ENCODE measurements at regions not wholly inside any gene's neighbourhood (a gene's known extent, or its start where the extent isn't known, plus 50 kb on each side); places are given as distances from the start of the nearest gene placed in this dataset.

- DNase-seq (ENCODE audit: low spot score): no peak
Observed at GRCh38 chr7:124423863-124424262, 341.7 kb downstream of the GPR37 start.

GRCh38 chr7:124422081-124422480, 343.5 kb downstream of the GPR37 start:
- DNase-seq (ENCODE audit: low spot score): no peak

DNA sequence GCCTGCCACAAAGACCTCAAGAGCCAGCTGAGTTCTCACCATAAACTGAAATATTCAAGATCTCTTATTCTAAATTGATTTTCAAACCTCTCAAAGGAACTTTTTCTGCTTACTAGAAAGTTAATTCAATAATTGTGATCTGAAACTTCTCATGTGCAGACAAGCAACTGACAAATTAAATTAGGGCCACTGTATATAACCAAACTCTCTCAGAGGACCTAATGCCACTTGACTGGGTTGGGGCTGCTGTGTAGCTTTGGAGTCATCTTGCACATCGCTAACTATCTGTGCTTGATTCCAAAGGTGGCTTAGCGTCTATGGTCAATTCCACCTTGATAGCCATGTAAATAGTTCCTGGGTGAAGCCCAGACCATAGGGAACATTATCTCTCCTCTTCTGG, 345.2 kb downstream of the GPR37 start:
- no peak for DNase-seq (ENCODE audit: low spot score)

- no peak for DNase-seq (ENCODE audit: low spot score)
Observed at GRCh38 chr7:124413029-124413428, 352.6 kb downstream of the GPR37 start.

GRCh38 chr7:124412531-124412930, 353.1 kb downstream of the GPR37 start:
- DNase-seq (ENCODE audit: low spot score): no peak

DNA sequence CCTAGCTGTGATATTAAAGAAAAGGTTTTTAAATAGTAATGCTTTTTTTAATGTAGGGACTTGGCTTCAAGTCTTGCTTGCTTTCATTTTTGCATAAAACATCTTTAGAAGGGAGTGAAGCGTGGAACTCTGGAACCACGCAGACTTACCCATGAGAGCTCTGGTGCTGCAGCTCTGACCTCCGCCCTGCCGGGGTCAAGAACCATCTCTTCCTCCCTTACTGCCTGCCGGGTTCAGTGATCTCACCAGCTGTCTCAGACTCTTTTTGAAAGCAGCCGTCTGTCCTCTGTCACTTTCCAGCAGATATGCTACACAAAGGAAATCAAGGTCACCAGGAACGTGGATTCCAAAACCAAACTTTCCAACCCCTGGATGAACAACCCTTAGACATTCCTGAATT, 353.8 kb downstream of the GPR37 start:
- no peak for DNase-seq (ENCODE audit: low spot score)

DNA sequence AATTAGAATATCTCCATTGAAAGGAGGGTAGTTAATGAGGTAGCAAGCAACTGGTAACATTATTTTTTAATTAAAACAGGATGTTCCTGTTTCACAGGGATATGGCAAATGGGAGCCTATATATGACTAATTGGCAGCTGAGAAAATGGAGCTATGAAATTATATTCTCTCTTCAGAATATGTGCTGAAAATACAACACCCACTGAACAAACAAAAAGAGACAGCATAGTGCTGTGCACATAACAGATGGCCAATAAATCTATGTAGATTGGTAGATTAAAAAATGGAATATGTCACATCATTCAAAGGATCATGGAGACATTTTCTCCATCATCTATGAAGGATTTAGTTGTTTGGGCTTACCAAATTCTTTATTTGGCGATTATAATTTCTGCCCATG, 362.0 kb downstream of the GPR37 start:
- DNase-seq (ENCODE audit: low spot score): no peak

DNA sequence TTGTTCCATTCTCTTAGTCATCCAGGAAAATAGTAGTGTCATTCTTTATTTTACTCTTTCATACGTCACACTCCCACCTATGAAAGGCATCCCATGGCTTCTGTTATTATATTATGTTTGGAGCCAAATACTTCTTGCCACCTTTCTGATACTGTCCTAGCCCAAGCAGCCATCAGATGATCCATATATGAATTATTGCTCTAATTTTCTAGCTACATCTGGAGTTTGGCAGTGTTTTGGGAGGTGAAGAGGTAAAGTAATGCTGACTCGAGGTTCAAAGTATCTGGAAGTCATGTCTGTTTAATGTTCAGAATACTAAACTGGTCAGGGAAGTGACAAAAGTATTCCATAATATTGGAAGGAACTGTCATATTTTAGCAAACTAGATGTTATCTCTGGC, 362.5 kb downstream of the GPR37 start:
- no peak for DNase-seq (ENCODE audit: low spot score)

DNA sequence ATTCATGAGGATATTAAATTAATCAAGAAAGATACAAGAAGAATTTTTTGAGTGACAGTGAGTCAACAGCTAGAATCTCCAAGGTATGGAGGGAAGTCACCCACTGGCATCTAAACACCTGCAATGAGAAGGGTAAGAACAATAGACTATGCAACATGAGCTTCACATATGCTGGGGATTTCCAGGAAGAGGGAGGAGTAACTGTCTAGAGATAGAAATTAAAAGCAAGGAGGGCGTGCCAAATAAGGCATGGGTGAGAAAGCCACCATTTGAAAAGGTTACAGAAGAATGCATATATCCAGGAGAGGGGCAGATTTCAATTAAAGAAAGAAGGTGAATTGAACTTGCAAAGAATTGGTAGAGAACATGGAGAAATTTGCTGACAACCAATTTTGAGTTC, 365.7 kb downstream of the GPR37 start:
- DNase-seq (ENCODE audit: low spot score): no peak

- DNase-seq (ENCODE audit: low spot score): no peak
Observed at GRCh38 chr7:124398937-124399552, 366.2 kb upstream of the TMEM229A start.

DNA sequence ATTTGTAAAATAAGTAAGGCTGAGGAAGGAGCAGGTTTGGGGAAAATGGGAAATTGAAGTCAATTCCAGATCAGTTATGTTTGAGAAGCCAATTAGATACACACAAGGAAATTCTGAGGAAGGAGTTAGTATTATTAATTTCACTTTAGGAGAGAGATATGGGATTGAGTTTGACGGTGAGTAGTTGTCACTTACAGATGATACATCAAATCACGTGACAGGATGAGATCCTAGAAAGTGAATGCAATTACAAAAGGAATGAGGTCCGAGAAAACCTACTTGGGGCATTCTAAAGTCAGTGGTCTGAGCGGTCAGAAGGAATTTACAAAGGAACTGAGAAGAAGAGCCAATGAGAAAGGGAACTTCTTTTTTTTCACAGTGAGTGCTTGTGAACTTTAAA, 364.3 kb upstream of the TMEM229A start:
- no peak for DNase-seq (ENCODE audit: low spot score)

DNA sequence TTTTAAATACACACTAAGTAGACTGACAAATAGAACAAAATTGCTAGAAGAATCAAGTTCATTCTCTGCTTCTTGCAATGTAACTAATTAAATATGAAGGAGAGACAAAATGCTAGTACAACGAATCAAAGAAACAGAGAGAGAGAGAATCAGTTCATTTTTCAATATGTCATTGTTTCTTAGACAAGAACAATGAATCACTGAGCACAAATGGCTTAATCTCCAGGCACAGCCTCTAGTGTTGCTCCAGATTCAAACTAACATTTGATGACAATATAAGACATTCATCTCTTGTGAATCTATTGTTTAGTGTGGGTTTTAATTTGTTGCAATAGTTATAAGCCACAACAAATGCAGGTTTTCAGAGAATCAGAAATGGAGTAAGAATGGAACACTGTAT, 357.4 kb upstream of the TMEM229A start:
- DNase-seq (ENCODE audit: low spot score): no peak

DNA sequence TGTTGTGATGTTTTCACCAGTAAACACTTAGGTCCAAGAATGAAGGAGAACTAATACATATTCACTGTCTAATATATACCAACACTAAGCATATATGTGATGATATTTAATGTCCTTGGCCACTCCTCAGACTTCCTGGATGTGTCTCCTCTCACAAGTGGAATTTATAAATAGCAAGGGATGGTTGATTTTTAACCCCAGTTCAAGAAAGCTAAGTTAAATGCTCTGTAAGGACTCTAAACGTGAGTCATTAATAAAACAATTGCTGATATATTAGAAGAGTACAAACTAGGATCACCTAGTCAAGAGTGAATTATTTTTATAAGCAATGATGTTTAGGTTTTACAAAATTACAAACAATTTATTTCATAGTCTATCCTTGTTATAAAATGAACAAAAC, 355.9 kb upstream of the TMEM229A start:
- no peak for DNase-seq (ENCODE audit: low spot score)

DNA sequence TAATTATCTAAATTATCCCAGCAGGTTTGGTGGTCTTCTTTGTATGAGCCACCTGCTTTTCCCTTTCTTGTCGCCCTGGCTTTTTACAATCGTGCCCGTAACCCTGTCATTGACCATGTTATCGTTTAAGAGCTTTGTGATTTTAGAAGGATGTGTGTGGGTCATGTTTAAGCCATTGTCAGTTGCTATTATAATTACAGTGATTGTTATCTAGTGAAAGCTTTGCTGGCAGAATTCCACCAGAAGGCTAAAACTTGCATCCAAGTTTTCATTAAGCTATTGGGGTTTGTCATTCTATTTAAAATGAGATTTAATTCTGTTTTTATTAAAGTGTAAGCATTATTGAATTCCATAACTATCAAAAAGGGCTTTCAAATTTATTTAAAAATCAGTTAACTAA, 354.2 kb upstream of the TMEM229A start:
- DNase-seq (ENCODE audit: low spot score): no peak

GRCh38 chr7:124379296-124379695, 346.4 kb upstream of the TMEM229A start:
- DNase-seq (ENCODE audit: low spot score): no peak

DNA sequence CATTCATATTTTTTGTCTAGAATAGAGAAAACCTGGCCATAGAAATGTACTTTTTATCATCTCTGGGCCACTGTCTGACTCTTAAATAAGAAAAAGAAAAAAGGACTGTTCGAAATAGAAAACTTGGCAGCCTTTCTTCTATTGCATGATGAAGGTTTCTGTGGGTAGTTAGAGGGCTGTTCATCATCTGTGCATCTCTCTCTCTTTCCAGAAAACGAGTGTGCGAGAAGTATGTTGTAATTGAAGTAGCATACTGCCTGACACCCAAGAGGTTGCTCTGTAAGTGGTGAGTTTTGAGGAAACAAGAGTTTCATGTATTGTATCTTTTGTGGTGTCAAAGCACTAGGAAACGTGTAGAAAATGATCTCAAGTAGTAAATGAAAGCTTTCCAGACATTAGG, 343.2 kb upstream of the TMEM229A start:
- no peak for DNase-seq (ENCODE audit: low spot score)

DNA sequence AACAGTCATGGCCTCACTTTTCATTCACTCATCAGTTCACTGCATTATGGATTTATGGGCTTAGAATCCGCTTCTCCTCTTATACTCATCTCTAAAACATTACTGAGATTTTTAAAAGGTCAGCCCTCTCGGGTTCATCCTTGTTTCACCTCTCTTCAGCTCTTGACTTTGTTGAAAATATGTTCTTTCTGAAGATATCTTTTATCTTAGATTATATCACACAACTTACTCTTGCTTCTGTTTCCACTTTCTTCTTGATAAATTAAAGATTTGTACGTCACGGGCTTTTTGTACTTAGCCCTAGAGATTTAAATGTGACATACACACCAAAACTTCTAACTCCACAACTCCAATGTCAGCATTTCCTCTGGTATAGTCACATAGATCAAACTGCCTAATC, 342.5 kb upstream of the TMEM229A start:
- DNase-seq (ENCODE audit: low spot score): no peak

- DNase-seq (ENCODE audit: low spot score): no peak
Observed at GRCh38 chr7:124369310-124369709, 336.4 kb upstream of the TMEM229A start.

- DNase-seq (ENCODE audit: low spot score): no peak
Observed at GRCh38 chr7:124366118-124366517, 333.3 kb upstream of the TMEM229A start.

- DNase-seq (ENCODE audit: low spot score): no peak
Observed at GRCh38 chr7:124364283-124364682, 331.4 kb upstream of the TMEM229A start.

- no peak for DNase-seq (ENCODE audit: low spot score)
Observed at GRCh38 chr7:124354201-124354600, 321.3 kb upstream of the TMEM229A start.

DNA sequence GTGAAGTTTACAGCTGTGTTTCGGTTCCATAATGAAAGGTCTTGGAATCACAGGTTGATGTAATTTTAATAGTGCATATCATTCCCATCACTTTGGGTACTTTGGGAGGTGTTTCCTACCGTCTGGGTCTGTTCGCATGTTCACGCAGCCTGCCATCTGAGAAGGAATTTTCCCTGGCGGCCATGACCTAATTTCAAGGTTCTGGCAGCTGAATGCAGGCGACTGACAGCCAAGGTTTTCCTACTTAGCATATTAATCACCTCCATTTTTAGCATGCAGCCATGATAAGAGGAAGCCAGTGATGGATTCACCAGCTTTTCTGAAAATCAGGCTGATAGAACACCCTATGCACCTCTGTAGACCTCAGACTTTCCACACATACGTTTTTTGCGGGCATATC, 319.1 kb upstream of the TMEM229A start:
- DNase-seq (ENCODE audit: low spot score): no peak

- DNase-seq (ENCODE audit: low spot score): peak; percentile 28
Observed at GRCh38 chr7:124349443-124349842, 316.6 kb upstream of the TMEM229A start.

- no peak for DNase-seq (ENCODE audit: low spot score)
Observed at GRCh38 chr7:124338861-124339260, 306.0 kb upstream of the TMEM229A start.

All from H4 (cell line).